Spleen (tissue), 7 donors: ENCODE measurements at regions not wholly inside any gene's neighbourhood (a gene's known extent, or its start where the extent isn't known, plus 50 kb on each side); places are given as distances from the start of the nearest gene placed in this dataset.

Experiments used
- POLR2A ChIP-seq, 3 donors: fragments of 450-650 bp; IDR thresholded peaks; one replicate each; pipeline ENCODE4 v1.5.1; 2017; ENCODE audit warnings: antibody characterized with exemption in 3 of 3, mild to moderate bottlenecking in 1 of 3
- POLR2AphosphoS5 ChIP-seq, 3 donors: sonication (generic); formaldehyde crosslinking; IDR thresholded peaks; one replicate each; pipeline ENCODE4 v1.5.1; 2017; ENCODE audit warnings: antibody characterized with exemption in 3 of 3
- TF ChIP-seq, protein P1 (sequence below), 11 experiments: fragments of 200-600 bp in 7 of 11; fragments of 450-650 bp in 4 of 11; sonication (generic) in 4 of 11; IDR thresholded peaks in 8 of 11; conservative IDR thresholded peaks in 3 of 11; 1 replicate in 7 of 11; 2 replicates in 4 of 11; pipeline versions ENCODE4 v1.4.0 to v1.8.0; 2016 to 2021; ENCODE audit warnings: antibody characterized with exemption in 11 of 11, inconsistent platforms in 4 of 11, mild to moderate bottlenecking in 1 of 11
- donor health status: DM: no; HTN: no; CAD: no; lungs with moderate emphysema.
- donor health status: DM: no; HTN: no; CAD: no.
- donor health status: DM: no; HTN: no; CAD: no.

- no peak for TF ChIP-seq POLR2A (IDR thresholded peaks at IDR 0.05)
- no peak for TF ChIP-seq POLR2AphosphoS5 (IDR thresholded peaks at IDR 0.05)
- TF ChIP-seq, protein P1, sequence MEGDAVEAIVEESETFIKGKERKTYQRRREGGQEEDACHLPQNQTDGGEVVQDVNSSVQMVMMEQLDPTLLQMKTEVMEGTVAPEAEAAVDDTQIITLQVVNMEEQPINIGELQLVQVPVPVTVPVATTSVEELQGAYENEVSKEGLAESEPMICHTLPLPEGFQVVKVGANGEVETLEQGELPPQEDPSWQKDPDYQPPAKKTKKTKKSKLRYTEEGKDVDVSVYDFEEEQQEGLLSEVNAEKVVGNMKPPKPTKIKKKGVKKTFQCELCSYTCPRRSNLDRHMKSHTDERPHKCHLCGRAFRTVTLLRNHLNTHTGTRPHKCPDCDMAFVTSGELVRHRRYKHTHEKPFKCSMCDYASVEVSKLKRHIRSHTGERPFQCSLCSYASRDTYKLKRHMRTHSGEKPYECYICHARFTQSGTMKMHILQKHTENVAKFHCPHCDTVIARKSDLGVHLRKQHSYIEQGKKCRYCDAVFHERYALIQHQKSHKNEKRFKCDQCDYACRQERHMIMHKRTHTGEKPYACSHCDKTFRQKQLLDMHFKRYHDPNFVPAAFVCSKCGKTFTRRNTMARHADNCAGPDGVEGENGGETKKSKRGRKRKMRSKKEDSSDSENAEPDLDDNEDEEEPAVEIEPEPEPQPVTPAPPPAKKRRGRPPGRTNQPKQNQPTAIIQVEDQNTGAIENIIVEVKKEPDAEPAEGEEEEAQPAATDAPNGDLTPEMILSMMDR (IDR thresholded peaks at IDR 0.05 in 8 of 11, conservative IDR thresholded peaks at IDR 0.05 in 3 of 11), result no peak
These were observed 160.3 kb upstream of the PELI2 start for GRCh38 chr14:55957950-55958349.
